Omental fat pad (tissue), 3 donors: ENCODE measurements at regions not wholly inside any gene's neighbourhood (a gene's known extent, or its start where the extent isn't known, plus 50 kb on each side); places are given as distances from the start of the nearest gene placed in this dataset.

ENCODE experiments used
- ATAC-seq: fragments of 150-250 bp; one replicate; pipeline ENCODE4 v1.9.1; 2016; ENCODE audit warnings: mild to moderate bottlenecking, moderate library complexity; ENCODE audit not compliant: low FRiP score
- DNase-seq: peaks from one replicate; pipeline ENCODE4 v3.0.0-alpha.2; 2019; ENCODE audit warnings: low spot score
- TF ChIP-seq, protein P1 (sequence below), 3 donors: fragments of 450-650 bp; IDR thresholded peaks; one replicate each; pipeline ENCODE4 v1.5.1; 2016 to 2017; ENCODE audit warnings: antibody characterized with exemption in 3 of 3, mild to moderate bottlenecking in 3 of 3, moderate library complexity in 2 of 3

- ATAC-seq: no peak
- TF ChIP-seq, protein P1, sequence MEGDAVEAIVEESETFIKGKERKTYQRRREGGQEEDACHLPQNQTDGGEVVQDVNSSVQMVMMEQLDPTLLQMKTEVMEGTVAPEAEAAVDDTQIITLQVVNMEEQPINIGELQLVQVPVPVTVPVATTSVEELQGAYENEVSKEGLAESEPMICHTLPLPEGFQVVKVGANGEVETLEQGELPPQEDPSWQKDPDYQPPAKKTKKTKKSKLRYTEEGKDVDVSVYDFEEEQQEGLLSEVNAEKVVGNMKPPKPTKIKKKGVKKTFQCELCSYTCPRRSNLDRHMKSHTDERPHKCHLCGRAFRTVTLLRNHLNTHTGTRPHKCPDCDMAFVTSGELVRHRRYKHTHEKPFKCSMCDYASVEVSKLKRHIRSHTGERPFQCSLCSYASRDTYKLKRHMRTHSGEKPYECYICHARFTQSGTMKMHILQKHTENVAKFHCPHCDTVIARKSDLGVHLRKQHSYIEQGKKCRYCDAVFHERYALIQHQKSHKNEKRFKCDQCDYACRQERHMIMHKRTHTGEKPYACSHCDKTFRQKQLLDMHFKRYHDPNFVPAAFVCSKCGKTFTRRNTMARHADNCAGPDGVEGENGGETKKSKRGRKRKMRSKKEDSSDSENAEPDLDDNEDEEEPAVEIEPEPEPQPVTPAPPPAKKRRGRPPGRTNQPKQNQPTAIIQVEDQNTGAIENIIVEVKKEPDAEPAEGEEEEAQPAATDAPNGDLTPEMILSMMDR (IDR thresholded peaks at IDR 0.05): no peak
- DNase-seq: no peak
Observed at GRCh38 chr22:34783436-34783835, 282.5 kb upstream of the ISX start.

- ATAC-seq: no peak
Observed at GRCh38 chr22:34784056-34784455, 281.9 kb upstream of the ISX start.

DNA sequence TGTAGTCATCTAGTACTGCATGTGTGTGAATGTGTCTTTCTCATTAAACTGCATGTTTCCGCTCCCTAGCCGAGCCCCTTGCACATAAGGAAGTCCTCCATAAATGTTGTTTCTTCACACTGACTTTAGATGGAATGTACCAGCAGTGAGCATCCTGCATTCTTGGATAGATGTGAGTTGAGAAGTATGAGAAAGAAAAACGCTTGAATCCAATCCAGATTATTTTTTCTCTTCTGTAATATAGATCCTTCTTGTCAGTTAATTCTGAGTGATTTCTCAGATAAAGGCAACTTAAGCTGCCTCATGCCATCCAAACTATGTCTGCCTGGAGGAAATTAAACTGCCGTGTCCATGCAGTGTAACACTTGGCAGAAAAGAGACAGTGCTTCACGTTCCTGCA is 268.1 kb upstream of the ISX start:
- TF ChIP-seq, protein P1 (IDR thresholded peaks at IDR 0.05): no peak
- DNase-seq (no peak), ATAC-seq (no peak)

More at GRCh38 chr22:34784056-34784455, 281.9 kb upstream of the ISX start:
- no peak for DNase-seq
- TF ChIP-seq, protein P1 (IDR thresholded peaks at IDR 0.05): no peak

DNA sequence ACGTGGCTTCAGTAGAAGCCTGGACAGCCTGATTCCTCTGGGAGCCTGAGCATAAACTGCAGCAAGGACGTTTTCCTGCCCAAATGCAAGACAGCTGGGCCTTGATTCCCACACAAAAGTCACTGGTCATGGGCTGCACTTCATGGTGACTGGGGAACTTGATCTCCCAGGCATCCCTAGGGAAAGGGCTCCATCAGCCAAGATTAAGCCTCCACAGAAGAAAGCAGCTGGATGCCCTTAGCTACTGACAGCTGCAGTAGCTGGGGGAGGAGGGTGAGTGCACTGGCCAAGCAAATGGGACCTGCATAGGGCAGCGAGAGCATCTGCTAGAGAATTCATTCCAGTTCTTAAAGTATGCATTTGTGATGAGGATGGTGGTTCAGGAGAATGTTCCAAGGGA is 267.4 kb upstream of the ISX start:
- no peak for ATAC-seq
- no peak for DNase-seq
- TF ChIP-seq, protein P1 (IDR thresholded peaks at IDR 0.05): no peak

GRCh38 chr22:34800260-34800980 is 265.5 kb upstream of the ISX start:
- DNase-seq (no peak), ATAC-seq (no peak)

GRCh38 chr22:34801221-34801620 is 264.7 kb upstream of the ISX start:
- no peak for DNase-seq
- no peak for ATAC-seq
- TF ChIP-seq, protein P1 (IDR thresholded peaks at IDR 0.05): no peak

More at GRCh38 chr22:34800260-34800980, 265.5 kb upstream of the ISX start:
- TF ChIP-seq, protein P1 (IDR thresholded peaks at IDR 0.05): no peak

GRCh38 chr22:34804091-34804490 is 261.9 kb upstream of the ISX start:
- DNase-seq: no peak
- ATAC-seq: no peak
- TF ChIP-seq, protein P1 (IDR thresholded peaks at IDR 0.05): no peak
